Lung (tissue), 11 donors: ENCODE measurements at regions not wholly inside any gene's neighbourhood (a gene's known extent, or its start where the extent isn't known, plus 50 kb on each side); places are given as distances from the start of the nearest gene placed in this dataset.

ENCODE experiments used
- ATAC-seq: fragments of 200-7000 bp; cut with Tn5 transposase; one replicate; pipeline ENCODE4 v1.9.1; 2020; ENCODE audit warnings: moderate number of reproducible peaks; ENCODE audit not compliant: insufficient read depth, low FRiP score
- DNase-seq, 3 donors: peaks; one replicate each; pipeline ENCODE4 v3.0.0-alpha.2; 2013 to 2017
- H3K27ac ChIP-seq, 2 donors: one replicate each; pipeline ENCODE4 v1.5.1; 2013; ENCODE audit warnings: mild to moderate bottlenecking in 2 of 2, moderate library complexity in 2 of 2, control low read depth in 1 of 2, inconsistent platforms in 1 of 2, low read depth in 1 of 2, low read length in 1 of 2
- H3K27me3 ChIP-seq, 3 donors: one replicate each; pipeline ENCODE4 v1.5.1; 2013; ENCODE audit warnings: low read length in 2 of 3; ENCODE audit not compliant: control insufficient read depth in 3 of 3, insufficient read depth in 3 of 3
- H3K36me3 ChIP-seq, 4 donors: one replicate each; pipeline ENCODE4 v1.5.1; 2013; ENCODE audit warnings: low read length in 4 of 4, mild to moderate bottlenecking in 1 of 4, moderate library complexity in 1 of 4; ENCODE audit not compliant: control insufficient read depth in 4 of 4, insufficient read depth in 4 of 4
- H3K4me1 ChIP-seq, 5 donors: one replicate each; pipeline ENCODE4 v1.5.1; 2013; ENCODE audit warnings: low read length in 5 of 5, mild to moderate bottlenecking in 2 of 5, moderate library complexity in 1 of 5; ENCODE audit not compliant: control insufficient read depth in 5 of 5, insufficient read depth in 5 of 5
- H3K4me3 ChIP-seq: one replicate; pipeline ENCODE4 v1.5.1; 2013; ENCODE audit warnings: mild to moderate bottlenecking, control low read depth, moderate library complexity
- H3K9ac ChIP-seq, 2 donors: one replicate each; pipeline ENCODE4 v1.5.1; 2013; ENCODE audit warnings: low read length in 2 of 2, control low read depth in 1 of 2; ENCODE audit not compliant: insufficient read depth in 1 of 2
- H3K9me3 ChIP-seq, 4 donors: one replicate each; pipeline ENCODE4 v1.5.1; 2013; ENCODE audit warnings: low read length in 3 of 4, mild to moderate bottlenecking in 1 of 4, moderate library complexity in 1 of 4; ENCODE audit not compliant: control insufficient read depth in 4 of 4, insufficient read depth in 3 of 4
- WGBS, 2 donors: extraction: QIAGEN DNeasy Blood & Tissue Kit; methylation state at CpG; one replicate each; pipeline ENCODE4 v1.1.7; 2013; 5-methylcytosine and 5-hydroxymethylcytosine counted together
- TF ChIP-seq, protein P1 (sequence below): IDR thresholded peaks from 2 replicates; pipeline ENCODE4 v1.5.1; 2012; ENCODE audit warnings: mild to moderate bottlenecking; ENCODE audit errors: control extremely low read depth, extremely low read depth
- donor health status: control.
- donor health status: control.
- donor health status: Bipolar disorder and iron deficiency.
- donor health status: healthy.
- donor health status: DM: yes; HTN: yes; CAD: no.

DNA sequence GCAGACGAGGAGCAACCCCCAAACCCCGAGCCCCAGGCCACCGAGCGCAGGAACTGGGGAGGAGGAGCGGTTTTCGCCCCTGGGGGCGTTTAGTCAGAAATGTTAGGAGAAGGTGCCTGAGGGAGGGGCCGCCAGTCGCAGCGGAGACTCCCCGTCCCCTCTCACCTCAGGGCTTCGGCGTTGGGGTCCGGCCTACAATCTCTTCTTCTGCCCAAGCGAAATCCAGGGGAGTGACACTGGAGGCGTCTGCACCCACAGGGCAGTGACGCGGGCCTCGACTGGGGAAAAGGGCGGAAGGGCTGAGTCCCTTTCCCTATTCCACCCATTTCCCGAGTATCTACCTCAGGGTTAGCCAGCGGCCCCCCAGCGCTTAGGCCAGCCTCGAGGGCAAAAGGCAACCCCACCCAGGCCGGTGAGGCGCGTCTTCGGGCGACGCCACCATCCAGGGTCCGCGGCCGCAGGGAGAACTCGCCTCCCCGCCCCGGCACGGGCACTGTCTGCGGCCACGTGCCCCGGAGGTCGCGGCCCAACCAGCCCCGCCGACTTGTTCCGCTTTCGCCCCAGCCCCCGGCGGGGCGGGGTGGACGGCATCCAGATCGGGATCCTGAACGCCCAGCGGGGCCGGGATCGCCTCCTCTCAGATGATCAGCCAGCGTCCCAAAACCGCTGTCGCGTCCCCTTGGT is 118.7 kb upstream of the BARHL2 start:
- TF ChIP-seq, protein P1, sequence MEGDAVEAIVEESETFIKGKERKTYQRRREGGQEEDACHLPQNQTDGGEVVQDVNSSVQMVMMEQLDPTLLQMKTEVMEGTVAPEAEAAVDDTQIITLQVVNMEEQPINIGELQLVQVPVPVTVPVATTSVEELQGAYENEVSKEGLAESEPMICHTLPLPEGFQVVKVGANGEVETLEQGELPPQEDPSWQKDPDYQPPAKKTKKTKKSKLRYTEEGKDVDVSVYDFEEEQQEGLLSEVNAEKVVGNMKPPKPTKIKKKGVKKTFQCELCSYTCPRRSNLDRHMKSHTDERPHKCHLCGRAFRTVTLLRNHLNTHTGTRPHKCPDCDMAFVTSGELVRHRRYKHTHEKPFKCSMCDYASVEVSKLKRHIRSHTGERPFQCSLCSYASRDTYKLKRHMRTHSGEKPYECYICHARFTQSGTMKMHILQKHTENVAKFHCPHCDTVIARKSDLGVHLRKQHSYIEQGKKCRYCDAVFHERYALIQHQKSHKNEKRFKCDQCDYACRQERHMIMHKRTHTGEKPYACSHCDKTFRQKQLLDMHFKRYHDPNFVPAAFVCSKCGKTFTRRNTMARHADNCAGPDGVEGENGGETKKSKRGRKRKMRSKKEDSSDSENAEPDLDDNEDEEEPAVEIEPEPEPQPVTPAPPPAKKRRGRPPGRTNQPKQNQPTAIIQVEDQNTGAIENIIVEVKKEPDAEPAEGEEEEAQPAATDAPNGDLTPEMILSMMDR, result no peak
- WGBS, 2 donors, result 4 to 10% methylated on average over 55 to 59 of the region's 59 CpGs
- Histone ChIP-seq H3K27ac (no peak overlapping the region), H3K27me3 (peaks cover 0 to 92% (median 87%) of the 10 kb centered on the region in 3 donors), H3K4me3 (peak overlapping the region; percentile 46), H3K9me3 (peaks cover 0 to 6% (median 0%) of the 10 kb centered on the region in 4 donors), H3K9ac (no peak overlapping the region), H3K4me1 (peaks cover 0 to 20% (median 5%) of the 10 kb centered on the region in 5 donors), H3K36me3 (peaks cover 0 to 2% (median 0%) of the 10 kb centered on the region in 4 donors)
- DNase-seq, result peak in 1 of 3 donors; percentile 42
- ATAC-seq, result peak; percentile 45

DNA sequence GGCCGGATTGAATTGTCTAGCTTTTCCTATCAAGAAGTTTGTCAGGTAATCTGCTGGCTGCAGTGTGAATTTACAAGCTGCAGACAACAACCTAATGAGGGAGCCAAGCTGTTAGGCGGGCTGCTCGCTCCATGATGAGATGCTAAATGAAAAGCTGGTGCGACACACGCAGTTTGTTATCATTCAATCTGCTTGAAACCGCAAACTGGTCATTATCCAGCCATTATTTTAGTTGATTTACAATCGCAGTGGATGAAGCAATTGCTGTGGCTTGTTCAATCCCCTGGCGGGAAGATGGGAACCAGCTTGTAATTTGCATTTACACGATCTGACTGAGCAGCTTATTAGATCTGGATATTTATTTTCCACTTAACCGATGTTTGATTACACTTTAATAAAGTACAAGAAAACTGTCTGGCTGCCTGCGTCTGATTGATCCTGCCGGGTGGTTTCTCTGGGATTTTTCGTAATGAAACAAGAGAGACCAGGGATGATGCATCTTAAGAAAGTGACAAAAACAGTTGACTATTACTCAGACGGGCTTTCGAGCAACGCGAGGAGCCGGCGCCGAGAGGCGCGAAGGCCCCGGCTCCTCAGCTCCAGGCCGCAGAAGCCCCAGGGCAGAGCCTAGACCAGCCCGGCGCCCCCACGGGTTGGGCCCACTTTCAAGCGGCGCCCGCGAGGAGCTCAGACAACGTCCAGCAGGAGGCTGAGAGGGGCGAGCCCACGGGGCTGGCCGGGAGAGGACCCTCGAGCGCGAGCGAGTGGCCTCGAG is 118.0 kb upstream of the BARHL2 start:
- ATAC-seq, result peak; percentile 32
- peaks cover 0 to 6% (median 0%) of the 10 kb centered on the region in 4 donors for H3K9me3 ChIP-seq
- H3K27ac ChIP-seq, result no peak overlapping the region
- 6 to 11% methylated on average over 40 of the region's 40 CpGs for WGBS, 2 donors
- DNase-seq, result peak; percentile 55 to 84 (median 68)
- H3K36me3 ChIP-seq, result peaks cover 0 to 2% (median 0%) of the 10 kb centered on the region in 4 donors
- TF ChIP-seq, protein P1, result no peak
- no peak overlapping the region for H3K9ac ChIP-seq
- H3K27me3 ChIP-seq, result peaks cover 0 to 92% (median 85%) of the 10 kb centered on the region in 3 donors
- H3K4me1 ChIP-seq, result peaks cover 0 to 20% (median 5%) of the 10 kb centered on the region in 5 donors
- H3K4me3 ChIP-seq, result no peak overlapping the region

DNA sequence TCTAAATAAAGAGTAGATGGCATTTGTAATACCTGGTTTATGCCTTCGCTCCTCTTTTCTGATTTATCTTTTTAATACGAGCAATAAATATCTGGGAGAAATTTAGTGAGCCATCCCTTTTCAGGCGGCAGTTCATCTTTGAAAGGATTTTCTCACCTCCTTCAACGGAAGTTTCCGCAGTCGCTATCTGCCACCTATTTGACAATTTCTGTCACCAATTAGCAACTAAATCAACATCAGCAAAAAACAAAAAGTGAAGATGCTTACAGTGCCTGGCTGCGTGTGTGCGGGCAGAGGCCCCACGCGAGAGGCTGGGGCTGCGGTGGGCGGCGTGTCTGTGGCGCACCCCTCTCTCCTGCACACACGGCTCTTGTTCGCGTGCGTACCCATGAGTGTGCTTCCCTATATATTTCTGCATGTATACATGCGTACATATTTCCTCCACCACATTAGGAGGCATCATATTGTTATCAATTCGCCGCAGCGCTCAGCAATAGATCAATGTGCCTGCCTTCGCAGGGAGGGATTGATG is 117.3 kb upstream of the BARHL2 start:
- 10 to 19% methylated on average over 23 of the region's 23 CpGs for WGBS, 2 donors
- Histone ChIP-seq H3K9ac (no peak overlapping the region), H3K27ac (no peak overlapping the region), H3K36me3 (peaks cover 0 to 2% (median 0%) of the 10 kb centered on the region in 4 donors), H3K4me1 (peaks cover 0 to 20% (median 5%) of the 10 kb centered on the region in 5 donors), H3K9me3 (peaks cover 0 to 6% (median 0%) of the 10 kb centered on the region in 4 donors), H3K27me3 (peaks cover 0 to 92% (median 86%) of the 10 kb centered on the region in 3 donors), H3K4me3 (no peak overlapping the region)
- ATAC-seq, result no peak
- no peak for DNase-seq
- TF ChIP-seq, protein P1, result no peak
